BJ (cell line): ENCODE measurements at regions not wholly inside any gene's neighbourhood (a gene's known extent, or its start where the extent isn't known, plus 50 kb on each side); places are given as distances from the start of the nearest gene placed in this dataset.
"Not testable (repeated sequence)": the region's sequence is repeated elsewhere in the genome, so short reads cannot be mapped to it uniquely, and the experiment has no call there.

Source experiments
- CTCF ChIA-PET: fragments of 350-600 bp; formaldehyde crosslinking; extraction: SDS; loops from one replicate; lab custom pipeline; 2021; ENCODE audit warnings: antibody characterized with exemption, inconsistent platforms; lab: Yijun Ruan, JAX
- POLR2A ChIA-PET: fragments of 300-600 bp; sonication (Branson Sonifier 250); formaldehyde crosslinking; extraction: SDS; loops from one replicate; lab custom pipeline; 2021; ENCODE audit warnings: antibody characterized with exemption; lab: Charles Lee
- DNase-seq: peaks from one replicate; pipeline ENCODE4 v3.0.0-alpha.2; 2011; ENCODE audit warnings: low read depth
- H3K27me3 ChIP-seq: 2 replicates; pipeline ENCODE4 v1.6.0; 2011; ENCODE audit warnings: low read length; ENCODE audit not compliant: control insufficient read depth, insufficient read depth
- H3K36me3 ChIP-seq: 2 replicates; pipeline ENCODE4 v1.5.1; 2011; ENCODE audit warnings: low read length; ENCODE audit not compliant: control insufficient read depth, insufficient read depth
- H3K4me3 ChIP-seq: 2 replicates; pipeline ENCODE4 v1.5.1; 2011; ENCODE audit warnings: low read depth, mild to moderate bottlenecking, control low read depth, low read length
- CTCF ChIP-seq: IDR thresholded peaks from 2 replicates; pipeline ENCODE4 v1.5.1; 2011; ENCODE audit warnings: low read depth, mild to moderate bottlenecking, control low read depth, inconsistent platforms, low read length, moderate library complexity; ENCODE audit not compliant: insufficient read depth

DNA sequence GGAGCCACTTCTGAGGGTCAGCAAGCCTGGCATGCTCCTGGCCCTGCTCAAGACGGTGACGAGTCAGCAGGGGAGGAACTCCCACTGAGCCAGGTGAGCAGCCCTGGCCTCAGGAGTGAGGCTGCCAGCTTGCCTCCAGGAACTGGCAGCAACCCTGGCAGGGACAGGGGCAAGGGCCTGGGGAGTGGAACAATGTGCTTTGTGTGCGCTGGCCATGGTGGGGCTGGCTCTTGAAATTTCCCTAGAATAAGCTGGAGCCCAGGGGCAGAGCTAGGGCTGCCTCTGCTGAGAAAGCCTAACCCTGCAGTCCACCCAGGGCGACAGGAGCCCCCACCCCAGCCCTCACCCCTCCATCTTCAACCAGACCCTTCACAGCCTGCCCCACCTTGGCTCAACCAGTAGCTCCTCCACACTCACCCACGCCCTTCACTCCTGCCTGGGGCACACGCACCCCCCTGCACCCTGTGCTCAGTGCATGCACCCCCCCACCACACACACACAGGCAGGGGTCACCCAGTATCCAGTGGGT is 88.0 kb downstream of the MRPL14 start:
- CTCF ChIA-PET: interaction anchor here (1.0 to 1.3 kb wide), 2 partner anchors 12 to 268 kb away, joined by 3 to 5 read pairs; no protein-coding TSS in a partner anchor
- Histone ChIP-seq H3K36me3 (no peaks in the 10 kb centered on the region), H3K4me3 (no peak overlapping the region), H3K27me3 (no peaks in the 10 kb centered on the region)
- TF ChIP-seq CTCF: no peak
- DNase-seq: no peak
- POLR2A ChIA-PET: no interaction called here

GRCh38 chr6:44038543-44039065 is 88.6 kb downstream of the MRPL14 start:
- Histone ChIP-seq H3K27me3 (no peaks in the 10 kb centered on the region), H3K36me3 (no peaks in the 10 kb centered on the region), H3K4me3 (no peak overlapping the region)
- DNase-seq: no peak
- ChIA-PET CTCF (interaction anchor here (1.0 to 1.3 kb wide), 2 partner anchors 12 to 267 kb away, joined by 3 to 5 read pairs; no protein-coding TSS in a partner anchor), POLR2A (no interaction called here)
- TF ChIP-seq CTCF: no peak

- no peaks in the 10 kb centered on the region for H3K36me3 ChIP-seq
- H3K27me3 ChIP-seq: no peaks in the 10 kb centered on the region
- H3K4me3 ChIP-seq: no peak overlapping the region
- no peak for TF ChIP-seq CTCF
- ChIA-PET CTCF (interaction anchor here (0.7 kb wide), 1 partner anchor 26 kb away, joined by 3 read pairs; no protein-coding TSS in a partner anchor), POLR2A (no interaction called here)
- no peak for DNase-seq
Measured at GRCh38 chr6:44037847-44038542, 89.3 kb downstream of the MRPL14 start.

- POLR2A ChIA-PET, DNase-seq, H3K27me3 ChIP-seq, H3K36me3 ChIP-seq, H3K4me3 ChIP-seq: not testable (repeated sequence)
- CTCF ChIA-PET: interaction anchor here (0.7 kb wide), 2 partner anchors 25 to 73 kb away, joined by 3 read pairs; no protein-coding TSS in a partner anchor
Measured at GRCh38 chr6:44037276-44037675, 90.0 kb downstream of the MRPL14 start.

- POLR2A ChIA-PET: no interaction called here
Measured at GRCh38 chr6:44036699-44037101, 90.6 kb downstream of the MRPL14 start.

More at GRCh38 chr6:44036699-44037101, 90.6 kb downstream of the MRPL14 start:
- no peak for TF ChIP-seq CTCF
- no peak overlapping the region for H3K4me3 ChIP-seq
- no peaks in the 10 kb centered on the region for H3K36me3 ChIP-seq
- H3K27me3 ChIP-seq: no peaks in the 10 kb centered on the region
- DNase-seq: no peak
- CTCF ChIA-PET: interaction anchor here (0.7 kb wide), 1 partner anchor 74 kb away, joined by 3 read pairs; no protein-coding TSS in a partner anchor
